AG04449 (cell line): ENCODE measurements at regions not wholly inside any gene's neighbourhood (a gene's known extent, or its start where the extent isn't known, plus 50 kb on each side); places are given as distances from the start of the nearest gene placed in this dataset.

Experiments
- CTCF ChIA-PET: fragments of 350-600 bp; formaldehyde crosslinking; extraction: SDS; loops from one replicate; lab custom pipeline; 2021; ENCODE audit warnings: antibody characterized with exemption; lab: Yijun Ruan, JAX
- POLR2A ChIA-PET: fragments of 400-600, 350-600 bp; formaldehyde crosslinking; extraction: SDS; loops from one replicate; lab custom pipeline; 2020; ENCODE audit warnings: antibody characterized with exemption, inconsistent platforms; lab: Yijun Ruan, JAX
- DNase-seq: peaks from one replicate; pipeline ENCODE4 v3.0.0-alpha.2; 2010; ENCODE audit warnings: low read depth, low spot score
- H3K4me3 ChIP-seq: 2 replicates; pipeline ENCODE4 v1.5.1; 2011; ENCODE audit warnings: low read depth, mild to moderate bottlenecking, control low read depth, low read length
- CTCF ChIP-seq: IDR thresholded peaks from one replicate; pipeline ENCODE4 v1.5.1; 2011; ENCODE audit warnings: mild to moderate bottlenecking, moderate library complexity, low read length, control low read depth, inconsistent platforms; ENCODE audit not compliant: insufficient read depth; ENCODE audit errors: missing control alignments

GRCh38 chr5:165175041-165175440 lies 1669.6 kb downstream of the MAT2B start:
- H3K4me3 ChIP-seq = no peak overlapping the region
- no peak for TF ChIP-seq CTCF
- CTCF ChIA-PET = no interaction called here
- no peak for DNase-seq
- POLR2A ChIA-PET = no interaction called here

- ChIA-PET POLR2A (no interaction called here), CTCF (no interaction called here)
- no peak overlapping the region for H3K4me3 ChIP-seq
- no peak for TF ChIP-seq CTCF
- DNase-seq = no peak
Observed at GRCh38 chr5:165184183-165184582, 1678.8 kb downstream of the MAT2B start.

GRCh38 chr5:165185716-165186115 lies 1680.3 kb downstream of the MAT2B start:
- H3K4me3 ChIP-seq = no peak overlapping the region
- no peak for TF ChIP-seq CTCF
- POLR2A ChIA-PET = no interaction called here
- CTCF ChIA-PET = no interaction called here
- no peak for DNase-seq

- DNase-seq = no peak
- ChIA-PET POLR2A (no interaction called here), CTCF (no interaction called here)
- no peak overlapping the region for H3K4me3 ChIP-seq
- no peak for TF ChIP-seq CTCF
Observed at GRCh38 chr5:165187815-165188214, 1682.4 kb downstream of the MAT2B start.

GRCh38 chr5:165188556-165189175 lies 1683.2 kb downstream of the MAT2B start:
- no peak for TF ChIP-seq CTCF
- ChIA-PET CTCF (no interaction called here), POLR2A (no interaction called here)
- H3K4me3 ChIP-seq = no peak overlapping the region
- DNase-seq = no peak

GRCh38 chr5:165196961-165197360 lies 1691.5 kb downstream of the MAT2B start:
- POLR2A ChIA-PET = no interaction called here
- no peak for DNase-seq
- no peak overlapping the region for H3K4me3 ChIP-seq
- CTCF ChIA-PET = no interaction called here
- TF ChIP-seq CTCF = no peak
